Heart left ventricle (tissue), 13 donors: ENCODE measurements at regions not wholly inside any gene's neighbourhood (a gene's known extent, or its start where the extent isn't known, plus 50 kb on each side); places are given as distances from the start of the nearest gene placed in this dataset.

Experiments
- CTCF ChIP-seq, 12 donors: fragments of 200-600 bp; sonication (generic) in 4 of 12; IDR thresholded peaks; one replicate each; pipeline versions ENCODE4 v1.5.0 to v1.8.0; 2018 to 2022; ENCODE audit warnings: antibody characterized with exemption in 12 of 12, mild to moderate bottlenecking in 5 of 12
- POLR2A ChIP-seq, 2 donors: fragments of 450-650 bp; IDR thresholded peaks; one replicate each; pipeline ENCODE4 v1.6.1; 2017; ENCODE audit warnings: antibody characterized with exemption in 2 of 2, mild to moderate bottlenecking in 2 of 2, moderate library complexity in 2 of 2
- donor health status: ischemic (EF 13 %, LVEDD 7.1; RV severe dilation, severe dysfunction).
- donor health status: DM: no; HTN: yes; CAD: no.
- donor health status: DM: no; HTN: no; CAD: no.
- donor health status: ischemic (EF 25% LVEDD 6.9; RV normal size, moderate dysfunction).
- donor health status: ischemic (EF 25% LVEDD 5.7; RV mildly dilated, moderate dysfunction).
- donor health status: ischemic (EF 35%, LVEDD 5.7; RV mildly dilated, moderate dysfunction).
- donor health status: nonischemic (EF 11% LVEDD 7.7; RV severe dilation, severe dysfunction).
- donor health status: DM: yes; HTN: yes; CAD: no.
- donor health status: PGD.
- donor health status: ischemic (EF 29% LVEDD 5.4; RV normal size, mild dysfunction).
- donor health status: nonischemic (EF 23%, LVEDD 6.1; RV moderate dilation, normal function).

DNA sequence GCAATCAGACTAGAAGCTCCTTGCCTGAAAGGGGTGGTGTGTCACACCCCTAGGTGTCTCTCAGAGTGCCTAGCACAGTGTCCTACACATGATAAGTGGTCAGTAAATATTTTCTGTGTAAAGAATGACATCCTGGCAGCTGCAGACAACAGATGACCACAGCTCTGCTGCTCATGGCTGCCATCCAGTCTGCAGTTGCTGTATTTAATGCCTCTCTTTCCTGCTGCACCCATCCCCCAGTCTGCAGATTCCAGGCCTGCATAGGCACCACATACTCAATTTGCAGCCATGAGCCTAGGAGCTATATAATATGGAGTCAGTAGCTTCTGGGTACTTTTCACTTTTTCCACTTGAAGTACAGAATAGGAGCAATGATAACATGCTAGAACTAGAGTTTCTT, 94.9 kb upstream of the NR4A3 start:
- TF ChIP-seq POLR2A (IDR thresholded peaks at IDR 0.05) (no peak), CTCF (IDR thresholded peaks at IDR 0.05) (no peak)
